A673 (cell line): ENCODE measurements at regions not wholly inside any gene's neighbourhood (a gene's known extent, or its start where the extent isn't known, plus 50 kb on each side); places are given as distances from the start of the nearest gene placed in this dataset.
A peak's percentile ranks its signal among the peaks of the same experiment; 100 is the strongest.
"Not testable (repeated sequence)": the region's sequence is repeated elsewhere in the genome, so short reads cannot be mapped to it uniquely, and the experiment has no call there.

Experiments
- BruUV-seq: library from RNA; stranded (reverse); fragments of 400-500 nt; replicated peaks from 2 replicates; lab custom pipeline; 2021; lab: Mats Ljungman, UMichigan
- CTCF ChIA-PET: fragments of 300-600 bp; sonication (Branson Sonifier 250); formaldehyde crosslinking; loops from one replicate; lab custom pipeline; 2022; ENCODE audit warnings: antibody characterized with exemption; lab: Charles Lee
- POLR2A ChIA-PET: fragments of 300-600 bp; sonication (Branson Sonifier 250); formaldehyde crosslinking; loops from one replicate; lab custom pipeline; 2022; ENCODE audit warnings: antibody characterized with exemption; ENCODE audit not compliant: low non-redundant PET; lab: Charles Lee
- DNase-seq: peaks from one replicate; pipeline ENCODE4 v3.0.0-alpha.2; 2015; ENCODE audit warnings: low spot score
- H3K27ac ChIP-seq: fragments of 200-600 bp; sonication (generic); 2 replicates; pipeline ENCODE4 v1.5.1; 2016; ENCODE audit warnings: mixed run types, low read depth, mild to moderate bottlenecking, mixed read lengths, antibody characterized with exemption, low read length; ENCODE audit not compliant: poor library complexity, severe bottlenecking
- H3K27me3 ChIP-seq: fragments of 200-600 bp; sonication (generic); replicated peaks from 2 replicates; pipeline ENCODE4 v1.6.1; 2017; ENCODE audit warnings: mixed run types, low read depth, mild to moderate bottlenecking, mixed read lengths, antibody characterized with exemption, low read length; ENCODE audit not compliant: insufficient read depth, poor library complexity
- H3K36me3 ChIP-seq: fragments of 200-600 bp; sonication (generic); 2 replicates; pipeline ENCODE4 v1.6.1; 2016; ENCODE audit warnings: mixed run types, mild to moderate bottlenecking, mixed read lengths, antibody characterized with exemption, low read length; ENCODE audit not compliant: insufficient read depth, poor library complexity, severe bottlenecking
- H3K4me1 ChIP-seq: fragments of 200-600 bp; sonication (generic); 2 replicates; pipeline ENCODE4 v1.6.1; 2017; ENCODE audit warnings: mixed run types, mild to moderate bottlenecking, mixed read lengths, antibody characterized with exemption, low read length; ENCODE audit not compliant: insufficient read depth, poor library complexity, severe bottlenecking
- H3K4me3 ChIP-seq: fragments of 200-600 bp; sonication (generic); 2 replicates; pipeline ENCODE4 v1.5.1; 2016; ENCODE audit warnings: low read depth, mixed run types, mild to moderate bottlenecking, mixed read lengths, low read length; ENCODE audit not compliant: poor library complexity, severe bottlenecking
- H3K9me3 ChIP-seq: fragments of 200-600 bp; sonication (generic); 2 replicates; pipeline ENCODE4 v1.6.1; 2016; ENCODE audit warnings: mixed run types, low read depth, mild to moderate bottlenecking, mixed read lengths, antibody characterized with exemption, low read length; ENCODE audit not compliant: poor library complexity, severe bottlenecking
- CTCF ChIP-seq: fragments of 300-800, 200-600 bp; sonication (generic); conservative IDR thresholded peaks from 2 replicates; pipeline ENCODE4 v1.5.1; 2017; ENCODE audit warnings: low read depth, mild to moderate bottlenecking, antibody characterized with exemption, low read length, moderate library complexity, mixed read lengths
- intact Hi-C: fragments of 100-400 bp; cut with micrococcal nuclease; formaldehyde crosslinking; loops from one replicate; pipeline ENCODE4 v1.10.0; 2022; ENCODE audit not compliant: unreplicated experiment

- POLR2A ChIA-PET = not testable (repeated sequence)
These were observed 729.2 kb downstream of the PRIM2 start for GRCh38 chr6:58046584-58046983.

GRCh38 chr6:58047389-58047788, 730.0 kb downstream of the PRIM2 start:
- intact Hi-C loops, H3K27ac ChIP-seq, H3K4me1 ChIP-seq, H3K4me3 ChIP-seq, CTCF ChIA-PET, DNase-seq, H3K36me3 ChIP-seq, POLR2A ChIA-PET, H3K9me3 ChIP-seq, BruUV-seq, H3K27me3 ChIP-seq: not testable (repeated sequence)

More at GRCh38 chr6:58046584-58046983, 729.2 kb downstream of the PRIM2 start:
- H3K4me1 ChIP-seq, H3K27me3 ChIP-seq, H3K36me3 ChIP-seq, H3K9me3 ChIP-seq, intact Hi-C loops, DNase-seq, BruUV-seq, CTCF ChIA-PET, H3K4me3 ChIP-seq, H3K27ac ChIP-seq: not testable (repeated sequence)

- POLR2A ChIA-PET, intact Hi-C loops, H3K27ac ChIP-seq: not testable (repeated sequence)
These were observed 730.4 kb downstream of the PRIM2 start for GRCh38 chr6:58047865-58048264.

GRCh38 chr6:58055465-58056176, 738.2 kb downstream of the PRIM2 start:
- H3K4me1 ChIP-seq, DNase-seq, BruUV-seq, H3K27me3 ChIP-seq, H3K36me3 ChIP-seq, POLR2A ChIA-PET, H3K9me3 ChIP-seq, H3K4me3 ChIP-seq, intact Hi-C loops, H3K27ac ChIP-seq, CTCF ChIA-PET: not testable (repeated sequence)

More at GRCh38 chr6:58047865-58048264, 730.4 kb downstream of the PRIM2 start:
- H3K36me3 ChIP-seq, BruUV-seq, CTCF ChIA-PET, H3K4me1 ChIP-seq, H3K4me3 ChIP-seq, H3K9me3 ChIP-seq, H3K27me3 ChIP-seq: not testable (repeated sequence)
- DNase-seq = peak; percentile 2
- TF ChIP-seq CTCF = 0 out of 2 replicates have a peak, but pooled peaks have one; percentile 21

GRCh38 chr6:58059701-58060100, 742.3 kb downstream of the PRIM2 start:
- H3K27me3 ChIP-seq, BruUV-seq, H3K36me3 ChIP-seq, H3K4me1 ChIP-seq, H3K9me3 ChIP-seq, CTCF ChIA-PET, H3K27ac ChIP-seq, intact Hi-C loops, H3K4me3 ChIP-seq, POLR2A ChIA-PET: not testable (repeated sequence)
- DNase-seq = peak; percentile 52

- H3K27me3 ChIP-seq, H3K36me3 ChIP-seq, H3K4me3 ChIP-seq, BruUV-seq, intact Hi-C loops, POLR2A ChIA-PET, H3K9me3 ChIP-seq, H3K27ac ChIP-seq, DNase-seq, CTCF ChIA-PET, H3K4me1 ChIP-seq: not testable (repeated sequence)
These were observed 746.1 kb downstream of the PRIM2 start for GRCh38 chr6:58063542-58063941.

GRCh38 chr6:58067867-58068548, 750.6 kb downstream of the PRIM2 start:
- H3K27me3 ChIP-seq, CTCF ChIA-PET, H3K4me3 ChIP-seq, BruUV-seq, H3K4me1 ChIP-seq, H3K36me3 ChIP-seq, intact Hi-C loops, POLR2A ChIA-PET, DNase-seq, H3K27ac ChIP-seq, H3K9me3 ChIP-seq: not testable (repeated sequence)
